Hematopoietic multipotent progenitor cell treated with erythropoietin and hydrocortisone succinate and interleukin-3 and kit ligand, for 6 days (in vitro differentiated cells): ENCODE measurements at regions not wholly inside any gene's neighbourhood (a gene's known extent, or its start where the extent isn't known, plus 50 kb on each side); places are given as distances from the start of the nearest gene placed in this dataset.
"Not testable (repeated sequence)": the region's sequence is repeated elsewhere in the genome, so short reads cannot be mapped to it uniquely, and the experiment has no call there.

Experiments
- DNase-seq: peaks from one replicate; pipeline ENCODE4 v3.0.0-alpha.2; 2015

- DNase-seq, result no peak
These were observed 108.8 kb upstream of the SLC1A4 start for GRCh38 chr2:64880193-64880951.

- DNase-seq, result no peak
These were observed 108.1 kb upstream of the SLC1A4 start for GRCh38 chr2:64881037-64881492.

GRCh38 chr2:64887565-64887964, 101.6 kb upstream of the SLC1A4 start:
- DNase-seq, result no peak

- no peak for DNase-seq
These were observed 100.4 kb upstream of the SLC1A4 start for GRCh38 chr2:64888591-64889309.

- DNase-seq, result no peak
These were observed 99.4 kb upstream of the SLC1A4 start for GRCh38 chr2:64889803-64890202.

GRCh38 chr2:64896572-64896971, 92.6 kb upstream of the SLC1A4 start:
- DNase-seq, result not testable (repeated sequence)

- no peak for DNase-seq
These were observed 89.9 kb upstream of the SLC1A4 start for GRCh38 chr2:64899081-64899865.

GRCh38 chr2:64899876-64900275, 89.3 kb upstream of the SLC1A4 start:
- not testable (repeated sequence) for DNase-seq

- peak; percentile 41 for DNase-seq
These were observed 84.5 kb upstream of the SLC1A4 start for GRCh38 chr2:64904413-64905329.

- DNase-seq, result no peak
These were observed 83.7 kb upstream of the SLC1A4 start for GRCh38 chr2:64905338-64906024.

GRCh38 chr2:64906853-64907536, 82.2 kb upstream of the SLC1A4 start:
- no peak for DNase-seq

- DNase-seq, result no peak
These were observed 80.8 kb upstream of the SLC1A4 start for GRCh38 chr2:64908406-64908805.

GRCh38 chr2:64910523-64910922, 78.7 kb upstream of the SLC1A4 start:
- DNase-seq, result no peak

- DNase-seq, result no peak
These were observed 78.2 kb upstream of the SLC1A4 start for GRCh38 chr2:64910972-64911433.

- no peak for DNase-seq
These were observed 75.8 kb upstream of the SLC1A4 start for GRCh38 chr2:64913357-64913869.

- DNase-seq, result no peak
These were observed 75.0 kb upstream of the SLC1A4 start for GRCh38 chr2:64914247-64914646.

- DNase-seq, result peak; percentile 74
These were observed 74.3 kb upstream of the SLC1A4 start for GRCh38 chr2:64914735-64915509.

GRCh38 chr2:64915510-64915900, 73.7 kb upstream of the SLC1A4 start:
- no peak for DNase-seq

GRCh38 chr2:64918220-64918886, 70.8 kb upstream of the SLC1A4 start:
- DNase-seq, result no peak
